HFFc6 (cell line): ENCODE measurements at regions not wholly inside any gene's neighbourhood (a gene's known extent, or its start where the extent isn't known, plus 50 kb on each side); places are given as distances from the start of the nearest gene placed in this dataset.
"Not testable (repeated sequence)": the region's sequence is repeated elsewhere in the genome, so short reads cannot be mapped to it uniquely, and the experiment has no call there.

Experiments
- DNase-seq: peaks from one replicate; pipeline ENCODE4 v3.0.0-alpha.2; 2018
- H3K27ac Mint-ChIP-seq: 2 replicates; pipeline ENCODE4 v1.8.0; 2020; ENCODE audit warnings: mild to moderate bottlenecking, mixed read lengths
- H3K27me3 Mint-ChIP-seq: 2 replicates; pipeline ENCODE4 v1.8.0; 2021; ENCODE audit warnings: mild to moderate bottlenecking, moderate library complexity, mixed read lengths; ENCODE audit not compliant: insufficient read depth
- H3K36me3 Mint-ChIP-seq: 2 replicates; pipeline ENCODE4 v1.8.0; 2021; ENCODE audit warnings: low read depth, mixed read lengths
- H3K4me1 Mint-ChIP-seq: 2 replicates; pipeline ENCODE4 v1.8.0; 2020; ENCODE audit warnings: low read depth, mixed read lengths
- H3K4me3 Mint-ChIP-seq: 2 replicates; pipeline ENCODE4 v1.8.0; 2020; ENCODE audit warnings: mild to moderate bottlenecking, moderate library complexity, mixed read lengths
- H3K9me3 Mint-ChIP-seq: 2 replicates; pipeline ENCODE4 v1.8.0; 2020; ENCODE audit warnings: mild to moderate bottlenecking, mixed read lengths
- TF ChIP-seq, protein P1 (sequence below): fragments of 200-600 bp; sonication (generic); IDR thresholded peaks from 2 replicates; pipeline ENCODE4 v1.5.0; 2021; ENCODE audit warnings: antibody characterized with exemption, mild to moderate bottlenecking

GRCh38 chr3:181916013-181916412 lies 204.3 kb downstream of the SOX2 start:
- Mint-ChIP-seq H3K27ac (no peak overlapping the region), H3K4me3 (no peak overlapping the region), H3K36me3 (no peaks in the 10 kb centered on the region), H3K27me3 (no peaks in the 10 kb centered on the region), H3K4me1 (no peaks in the 10 kb centered on the region), H3K9me3 (peaks cover 26% of the 10 kb centered on the region)
- DNase-seq, result no peak
- TF ChIP-seq, protein P1, sequence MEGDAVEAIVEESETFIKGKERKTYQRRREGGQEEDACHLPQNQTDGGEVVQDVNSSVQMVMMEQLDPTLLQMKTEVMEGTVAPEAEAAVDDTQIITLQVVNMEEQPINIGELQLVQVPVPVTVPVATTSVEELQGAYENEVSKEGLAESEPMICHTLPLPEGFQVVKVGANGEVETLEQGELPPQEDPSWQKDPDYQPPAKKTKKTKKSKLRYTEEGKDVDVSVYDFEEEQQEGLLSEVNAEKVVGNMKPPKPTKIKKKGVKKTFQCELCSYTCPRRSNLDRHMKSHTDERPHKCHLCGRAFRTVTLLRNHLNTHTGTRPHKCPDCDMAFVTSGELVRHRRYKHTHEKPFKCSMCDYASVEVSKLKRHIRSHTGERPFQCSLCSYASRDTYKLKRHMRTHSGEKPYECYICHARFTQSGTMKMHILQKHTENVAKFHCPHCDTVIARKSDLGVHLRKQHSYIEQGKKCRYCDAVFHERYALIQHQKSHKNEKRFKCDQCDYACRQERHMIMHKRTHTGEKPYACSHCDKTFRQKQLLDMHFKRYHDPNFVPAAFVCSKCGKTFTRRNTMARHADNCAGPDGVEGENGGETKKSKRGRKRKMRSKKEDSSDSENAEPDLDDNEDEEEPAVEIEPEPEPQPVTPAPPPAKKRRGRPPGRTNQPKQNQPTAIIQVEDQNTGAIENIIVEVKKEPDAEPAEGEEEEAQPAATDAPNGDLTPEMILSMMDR, result no peak

DNA sequence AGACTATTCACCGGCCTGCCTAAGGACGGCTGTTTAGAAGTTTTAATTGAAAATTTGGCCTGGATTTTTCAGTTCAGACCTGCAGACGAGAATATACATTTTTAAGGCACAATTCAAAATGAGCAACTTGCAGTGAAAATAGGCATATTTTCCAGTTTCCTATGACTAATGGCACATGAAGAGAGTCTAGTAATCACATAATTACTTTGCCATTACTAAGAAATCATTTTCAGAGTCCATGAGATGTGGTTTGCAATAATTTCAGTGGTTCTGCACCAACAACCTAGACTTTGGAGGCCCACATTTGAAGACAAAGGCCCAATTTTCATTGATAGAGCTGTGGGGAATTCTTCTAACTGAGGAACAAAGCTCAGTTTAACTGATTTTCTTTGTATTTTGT lies 205.3 kb downstream of the SOX2 start:
- H3K4me1 Mint-ChIP-seq, result no peaks in the 10 kb centered on the region
- no peak overlapping the region for H3K4me3 Mint-ChIP-seq
- no peak for DNase-seq
- peaks cover 29% of the 10 kb centered on the region for H3K9me3 Mint-ChIP-seq
- H3K27ac Mint-ChIP-seq, result no peak overlapping the region
- H3K36me3 Mint-ChIP-seq, result no peaks in the 10 kb centered on the region
- TF ChIP-seq, protein P1, result no peak
- H3K27me3 Mint-ChIP-seq, result no peaks in the 10 kb centered on the region; the same call in 1 of the 2 replicates

- Mint-ChIP-seq H3K9me3 (peaks cover 44% of the 10 kb centered on the region), H3K27me3 (no peaks in the 10 kb centered on the region; the same call in 1 of the 2 replicates), H3K4me1 (no peaks in the 10 kb centered on the region), H3K36me3 (no peaks in the 10 kb centered on the region), H3K4me3 (no peak overlapping the region), H3K27ac (no peak overlapping the region)
- TF ChIP-seq, protein P1, result no peak
- DNase-seq, result no peak
Measured at GRCh38 chr3:181919375-181919774, 207.7 kb downstream of the SOX2 start.

GRCh38 chr3:181920409-181920808 lies 208.7 kb downstream of the SOX2 start:
- Mint-ChIP-seq H3K27me3 (no peaks in the 10 kb centered on the region; the same call in 1 of the 2 replicates), H3K9me3 (peaks cover 50% of the 10 kb centered on the region), H3K27ac (no peak overlapping the region), H3K36me3 (no peaks in the 10 kb centered on the region), H3K4me1 (no peaks in the 10 kb centered on the region), H3K4me3 (no peak overlapping the region)
- DNase-seq, result no peak
- TF ChIP-seq, protein P1, result no peak

- Mint-ChIP-seq H3K9me3 (peaks cover 51% of the 10 kb centered on the region), H3K27ac (no peak overlapping the region), H3K27me3 (no peaks in the 10 kb centered on the region; the same call in 1 of the 2 replicates), H3K4me3 (no peak overlapping the region), H3K4me1 (no peaks in the 10 kb centered on the region), H3K36me3 (no peaks in the 10 kb centered on the region)
- no peak for DNase-seq
- TF ChIP-seq, protein P1, result no peak
Measured at GRCh38 chr3:181921220-181921619, 209.5 kb downstream of the SOX2 start.

DNA sequence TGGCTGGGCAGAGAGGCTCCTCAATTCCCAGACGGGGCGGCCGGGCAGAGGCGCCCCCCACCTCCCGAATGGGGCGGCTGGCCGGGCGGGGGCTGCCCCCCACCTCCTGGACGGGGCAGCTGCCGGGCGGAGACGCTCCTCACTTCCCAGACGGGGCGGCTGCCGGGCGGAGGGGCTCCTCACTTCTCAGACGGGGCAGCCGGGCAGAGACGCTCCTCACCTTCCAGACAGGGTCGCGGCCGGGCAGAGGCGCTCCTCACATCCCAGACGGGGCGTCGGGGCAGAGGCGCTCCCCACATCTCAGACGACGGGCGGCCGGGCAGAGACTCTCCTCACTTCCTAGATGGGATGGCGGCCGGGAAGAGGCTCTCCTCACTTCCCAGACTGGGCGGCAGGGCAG lies 214.1 kb downstream of the SOX2 start:
- H3K27ac Mint-ChIP-seq, DNase-seq, H3K4me3 Mint-ChIP-seq, H3K4me1 Mint-ChIP-seq, H3K36me3 Mint-ChIP-seq, H3K27me3 Mint-ChIP-seq: not testable (repeated sequence)
- peaks cover 67% of the 10 kb centered on the region for H3K9me3 Mint-ChIP-seq
